ENCODE measurements at regions not wholly inside any gene's neighbourhood (a gene's known extent, or its start where the extent isn't known, plus 50 kb on each side); places are given as distances from the start of the nearest gene placed in this dataset.

DNA sequence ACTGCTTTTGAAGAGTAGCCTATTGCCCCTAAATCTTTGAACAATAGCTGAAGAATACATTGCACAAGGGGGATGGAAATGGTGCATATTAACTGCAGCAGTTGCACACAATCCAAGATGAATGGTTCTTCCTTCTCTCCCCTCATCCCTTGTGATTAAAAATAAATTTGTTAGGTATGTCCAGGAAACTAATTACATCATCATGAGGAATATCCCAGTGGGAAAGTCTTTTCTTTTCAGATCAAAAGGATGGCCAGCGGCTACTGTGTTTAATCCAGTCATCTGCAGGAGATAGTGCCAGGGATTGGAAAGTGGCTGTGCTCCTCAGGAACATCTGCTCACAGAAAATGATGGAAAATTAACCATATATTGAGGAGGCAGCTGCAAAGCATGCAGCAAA, 508.4 kb upstream of the SEMA6A start:
- DNase-seq (ENCODE audit: low spot score) = no peak

DNA sequence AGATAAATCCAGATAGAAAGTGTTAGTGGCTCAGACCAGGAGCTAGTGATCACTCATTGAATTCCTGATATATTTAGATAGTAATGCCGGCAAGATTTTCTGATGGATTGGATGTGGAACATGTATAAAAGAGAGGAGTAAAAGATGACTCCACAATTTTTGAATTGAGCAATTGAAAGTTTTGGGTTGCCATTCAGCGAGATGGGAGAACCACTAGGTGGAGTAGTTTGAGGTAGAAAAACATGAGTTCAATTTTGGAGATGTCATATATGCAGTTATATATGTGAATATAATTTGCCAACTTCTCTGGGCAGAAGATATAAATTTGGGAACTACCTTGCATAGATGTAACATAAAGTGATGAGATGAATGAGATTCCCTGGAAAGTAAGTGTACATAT, 502.5 kb upstream of the SEMA6A start:
- peak; percentile 28 for DNase-seq (ENCODE audit: low spot score)

DNA sequence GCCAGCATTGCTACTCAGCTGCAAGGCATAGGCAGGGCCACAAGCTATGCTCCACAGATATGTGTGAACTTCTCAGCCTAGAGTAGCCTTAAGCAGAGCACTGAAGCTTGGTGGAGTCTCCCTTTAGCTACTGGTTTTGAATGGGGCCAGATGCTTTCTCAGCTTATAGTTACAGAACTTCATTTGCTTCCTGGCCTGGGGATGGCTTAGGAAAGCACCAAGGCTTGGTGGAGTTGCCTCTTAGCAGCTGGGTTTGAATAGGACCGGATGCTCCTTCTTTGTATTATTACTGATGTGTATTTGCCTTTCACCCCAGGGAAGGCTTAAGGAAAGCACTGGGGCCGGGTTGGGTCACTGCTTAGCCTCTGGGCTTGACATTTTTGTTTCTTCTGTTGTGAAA, 497.8 kb upstream of the SEMA6A start:
- no peak for DNase-seq (ENCODE audit: low spot score)

DNA sequence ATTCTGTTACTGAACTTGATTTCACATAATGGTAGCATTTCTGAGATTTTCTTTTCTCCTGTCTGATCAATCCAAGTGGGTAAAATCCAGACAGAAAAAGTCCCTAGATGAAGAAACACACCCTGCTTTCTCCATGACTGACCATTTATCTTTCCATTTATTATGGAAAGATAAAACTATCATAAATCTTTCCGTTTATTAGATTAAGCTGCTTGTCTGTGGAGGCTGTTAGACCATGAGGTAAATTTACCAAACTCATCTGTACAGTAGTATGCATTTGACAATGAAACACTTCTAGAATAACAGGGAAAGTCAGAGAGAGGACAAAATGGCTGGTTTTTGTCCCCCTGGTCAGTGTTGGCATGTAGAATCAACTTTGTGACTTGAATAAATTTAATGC, 491.2 kb upstream of the SEMA6A start:
- DNase-seq (ENCODE audit: low spot score) = no peak

GRCh38 chr5:117065161-117065560, 490.5 kb upstream of the SEMA6A start:
- no peak for DNase-seq (ENCODE audit: low spot score)

DNA sequence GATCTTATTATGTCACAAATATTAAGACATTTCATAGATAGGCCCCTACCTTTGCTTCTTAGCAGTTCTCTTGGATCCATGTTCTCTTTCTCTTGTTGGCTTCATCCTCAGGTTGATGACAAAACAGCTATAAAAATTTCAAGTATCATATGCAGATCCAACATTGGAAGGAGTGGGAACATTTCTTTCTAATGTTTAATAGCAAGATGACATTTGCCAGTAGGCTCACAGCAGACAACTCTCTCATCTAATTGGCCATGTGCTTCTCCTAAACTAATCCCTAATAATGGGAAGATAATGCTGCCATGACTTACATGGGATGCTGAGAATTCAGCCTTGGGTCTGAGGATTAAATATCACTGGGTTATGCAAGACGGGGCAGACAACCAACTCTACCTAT, 485.5 kb upstream of the SEMA6A start:
- DNase-seq (ENCODE audit: low spot score) = no peak

GRCh38 chr5:117058740-117059139, 484.1 kb upstream of the SEMA6A start:
- DNase-seq (ENCODE audit: low spot score) = no peak

- DNase-seq (ENCODE audit: low spot score) = no peak
These were observed 480.9 kb upstream of the SEMA6A start for GRCh38 chr5:117055517-117055916.

GRCh38 chr5:117054911-117055310, 480.3 kb upstream of the SEMA6A start:
- DNase-seq (ENCODE audit: low spot score) = no peak

- no peak for DNase-seq (ENCODE audit: low spot score)
These were observed 479.5 kb upstream of the SEMA6A start for GRCh38 chr5:117054141-117054540.

GRCh38 chr5:117041926-117042595, 467.4 kb upstream of the SEMA6A start:
- DNase-seq (ENCODE audit: low spot score) = no peak

- no peak for DNase-seq (ENCODE audit: low spot score)
These were observed 464.4 kb upstream of the SEMA6A start for GRCh38 chr5:117039035-117039434.

DNA sequence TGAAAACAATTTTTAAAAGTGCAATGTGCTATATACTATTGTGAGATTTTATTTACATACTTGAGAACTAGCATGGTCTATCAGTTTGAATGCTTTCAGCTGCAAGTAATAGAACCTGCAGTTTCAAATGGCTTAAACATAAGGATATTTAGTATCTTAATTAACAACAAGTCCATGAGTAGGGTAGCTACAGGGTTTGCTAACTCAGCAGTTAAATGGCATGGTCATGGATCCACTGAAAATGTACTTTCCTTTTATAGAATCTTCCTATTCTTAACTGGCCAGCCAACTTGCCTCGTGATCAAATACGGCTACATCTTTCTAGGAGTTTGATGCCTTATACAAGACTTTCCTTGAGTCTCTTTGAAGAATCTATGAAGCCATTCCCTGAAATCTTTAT, 452.8 kb upstream of the SEMA6A start:
- DNase-seq (ENCODE audit: low spot score) = no peak

DNA sequence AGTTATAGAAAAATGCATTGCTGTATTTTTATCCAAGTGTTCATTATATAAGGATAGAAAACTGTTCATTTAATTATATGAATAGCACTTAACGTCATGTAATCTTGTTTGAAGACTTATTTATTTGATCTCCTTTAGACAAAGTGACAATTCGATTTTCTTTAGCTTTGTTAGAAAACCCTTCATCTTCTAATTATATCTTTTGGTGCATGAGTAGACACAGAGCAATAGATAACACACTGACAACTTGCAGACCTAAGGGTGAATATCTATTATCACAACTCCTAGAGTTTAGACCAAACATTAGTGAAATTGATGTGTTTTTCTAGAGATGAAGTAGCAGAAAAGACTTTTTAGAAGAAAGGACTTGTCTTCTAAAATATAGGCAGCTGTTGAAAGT, 446.4 kb upstream of the SEMA6A start:
- DNase-seq (ENCODE audit: low spot score) = no peak

DNA sequence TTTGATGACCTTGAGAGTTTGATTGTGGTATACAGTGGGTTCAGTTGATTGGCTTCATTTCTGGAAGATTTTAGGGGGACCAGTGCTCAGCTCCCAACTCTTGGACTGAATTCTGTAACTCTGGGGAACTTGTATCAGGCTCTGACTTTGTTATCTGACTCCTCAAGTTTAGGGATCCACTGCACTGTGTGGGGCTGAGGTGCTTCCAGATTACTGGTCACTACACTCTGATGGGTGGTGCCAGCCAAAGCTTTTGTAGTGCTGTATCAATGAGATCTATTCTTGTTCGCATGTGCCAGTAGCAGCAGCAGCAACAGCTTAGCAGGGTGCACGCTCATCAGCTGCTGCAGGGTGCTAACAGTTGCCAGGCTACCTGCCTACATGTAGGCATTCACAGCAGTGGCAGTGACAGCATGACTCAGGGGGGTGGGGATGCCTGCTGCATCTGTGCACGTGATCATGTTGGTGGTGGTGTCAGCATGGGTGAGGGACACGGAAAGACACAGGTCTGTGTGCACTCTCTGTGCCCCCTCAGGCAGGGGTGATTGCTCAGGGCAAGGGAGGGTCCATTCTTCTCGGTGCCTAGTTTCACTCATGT, 438.8 kb upstream of the SEMA6A start:
- DNase-seq (ENCODE audit: low spot score) = no peak

DNA sequence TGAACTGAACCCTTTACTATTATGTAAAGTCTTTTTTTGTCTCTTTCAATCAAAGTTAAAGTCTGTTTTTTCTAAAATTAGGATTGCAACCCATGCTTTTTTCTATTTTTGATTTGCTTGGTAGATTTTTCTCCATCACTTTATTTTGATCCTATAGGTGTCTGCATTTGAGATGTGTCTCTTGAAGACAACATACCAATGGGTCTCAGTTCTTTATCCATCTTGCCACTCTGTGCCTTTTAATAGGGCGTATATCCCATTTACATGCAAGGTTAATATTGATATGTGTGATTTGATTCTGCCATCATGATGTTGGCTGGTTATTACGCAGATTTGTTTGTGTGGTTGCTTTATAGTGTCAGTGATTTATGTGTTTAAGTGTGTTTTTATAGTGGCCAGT, 436.0 kb upstream of the SEMA6A start:
- DNase-seq (ENCODE audit: low spot score) = no peak

DNA sequence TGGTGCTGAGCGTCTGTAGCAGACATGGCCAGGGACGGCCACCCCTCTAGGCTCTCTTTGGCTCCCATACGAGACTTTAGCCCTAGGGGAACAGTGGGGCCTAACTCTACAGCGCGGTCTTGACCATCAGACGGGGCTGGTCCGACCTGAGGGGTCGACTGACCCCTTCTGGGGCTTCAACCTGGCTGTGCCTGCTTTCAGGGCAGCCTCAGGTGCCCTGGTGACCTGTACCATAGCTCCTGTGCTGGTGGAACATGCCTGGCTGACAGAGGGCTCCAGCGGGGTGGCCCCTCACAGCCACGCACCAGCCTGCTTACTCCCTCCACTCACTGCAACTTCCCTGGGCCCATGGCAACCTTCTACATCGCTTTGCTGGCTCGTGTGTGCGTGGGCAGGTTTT, 423.4 kb upstream of the SEMA6A start:
- no peak for DNase-seq (ENCODE audit: low spot score)

DNA sequence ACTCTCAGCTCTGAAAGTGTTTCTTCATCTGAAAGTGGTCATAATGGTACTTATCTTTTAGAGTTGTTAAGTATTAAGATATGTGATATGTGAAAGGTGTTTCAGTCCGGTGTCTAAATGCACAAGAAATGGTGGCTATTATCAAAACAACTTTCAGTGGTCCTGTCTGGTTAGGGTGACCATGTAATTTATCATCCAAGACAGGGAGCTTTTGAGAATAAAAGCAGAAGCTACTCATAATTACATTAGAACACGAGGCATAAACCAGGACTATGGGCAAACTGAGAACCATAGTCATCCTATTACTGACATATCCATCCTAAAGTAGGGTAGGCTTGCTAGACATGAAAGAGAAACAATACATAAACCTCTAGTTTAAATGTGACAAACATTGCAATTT, 418.1 kb upstream of the SEMA6A start:
- no peak for DNase-seq (ENCODE audit: low spot score)

DNA sequence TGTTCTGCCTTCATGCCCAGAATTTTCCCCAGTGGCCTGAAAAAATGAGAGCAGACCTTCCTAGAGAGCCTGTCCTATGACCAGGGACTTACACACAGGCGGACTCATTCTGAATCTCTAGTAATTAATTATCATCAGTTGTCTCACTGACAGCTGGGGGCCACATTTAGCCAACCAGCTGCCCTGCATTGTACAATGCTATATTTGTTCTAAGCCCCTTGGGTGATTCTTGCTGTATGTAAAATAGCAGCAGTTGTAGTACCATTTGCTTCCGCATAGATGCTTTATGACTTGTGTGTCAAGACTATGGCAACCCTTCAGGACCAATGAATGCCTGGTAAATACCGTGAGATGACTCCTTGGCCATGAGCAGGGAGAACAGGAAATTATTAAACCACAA, 415.4 kb upstream of the SEMA6A start:
- no peak for DNase-seq (ENCODE audit: low spot score)

- DNase-seq (ENCODE audit: low spot score) = peak; percentile 35
These were observed 407.4 kb upstream of the SEMA6A start for GRCh38 chr5:116982035-116982434.

GRCh38 chr5:116980581-116980980, 406.0 kb upstream of the SEMA6A start:
- DNase-seq (ENCODE audit: low spot score) = no peak

DNA sequence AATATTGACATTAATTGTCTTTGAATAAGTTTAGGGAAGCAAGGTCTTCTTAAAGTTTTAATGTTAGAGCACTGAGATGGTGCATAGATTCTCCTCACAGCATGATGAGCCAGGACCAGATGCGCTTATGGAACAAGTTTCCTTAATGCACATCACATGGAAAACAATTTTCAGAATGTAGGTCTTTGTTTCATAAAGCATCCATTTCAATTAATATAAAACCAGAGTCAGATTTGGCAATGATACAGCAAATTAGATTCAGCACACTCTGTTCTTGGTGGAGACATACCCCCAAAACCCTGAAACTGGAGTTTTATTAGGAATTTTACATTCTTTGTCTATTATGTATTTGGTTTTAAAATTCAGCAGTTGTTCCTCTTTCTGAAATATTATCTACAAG, 402.1 kb upstream of the SEMA6A start:
- no peak for DNase-seq (ENCODE audit: low spot score)

DNA sequence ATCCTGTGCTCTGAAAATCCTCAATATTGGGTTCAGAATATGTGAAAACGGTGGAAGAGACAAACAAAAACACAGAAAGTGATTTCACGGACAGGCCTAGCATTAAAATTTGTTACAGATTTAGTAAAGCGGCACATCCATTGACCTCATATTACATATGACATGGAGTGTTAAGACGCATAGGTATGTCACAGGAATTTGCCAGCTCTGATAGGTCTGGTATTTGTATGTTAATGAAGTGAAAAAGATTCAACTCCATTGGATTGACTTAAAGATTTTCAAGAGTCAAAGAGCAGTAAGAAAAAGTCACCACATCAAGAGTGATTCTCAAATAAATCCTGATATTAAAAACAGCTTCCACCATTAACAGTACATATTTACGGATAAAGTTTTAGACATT, 396.5 kb upstream of the SEMA6A start:
- no peak for DNase-seq (ENCODE audit: low spot score)

DNA sequence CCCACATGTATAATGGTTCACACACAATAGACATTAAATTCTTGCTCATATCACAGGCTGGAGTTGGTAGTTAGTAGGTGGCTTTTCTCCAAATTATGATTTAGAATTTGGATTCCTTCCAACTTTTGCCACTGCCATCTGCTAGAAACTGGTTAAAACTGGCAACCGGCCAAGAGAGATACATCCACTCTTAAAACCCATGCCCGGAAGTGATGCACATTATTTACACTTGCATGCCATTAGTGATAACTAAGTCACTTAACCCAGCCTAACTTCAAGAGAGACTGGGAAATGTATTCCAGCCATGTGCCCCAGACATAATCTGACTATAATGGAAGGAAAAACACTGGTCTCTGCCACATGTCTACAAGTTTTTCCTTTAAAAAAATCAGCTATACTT, 395.7 kb upstream of the SEMA6A start:
- peak; percentile 61 for DNase-seq (ENCODE audit: low spot score)
